G401 (cell line): ENCODE measurements at regions not wholly inside any gene's neighbourhood (a gene's known extent, or its start where the extent isn't known, plus 50 kb on each side); places are given as distances from the start of the nearest gene placed in this dataset.

Experiments
- DNase-seq: peaks from one replicate; pipeline ENCODE4 v3.0.0-alpha.2; 2015; ENCODE audit warnings: low spot score
- in situ Hi-C: cut with HindIII; loops from 2 replicates; pipeline ENCODE4 v1.10.0; 2016; ENCODE audit warnings: low sequenced_read_pairs, mixed read lengths

- no peak for DNase-seq
- in situ Hi-C loops, result no loop called here
Measured at GRCh38 chr14:71712478-71712877, 219.8 kb upstream of the RGS6 start.

GRCh38 chr14:71713016-71713415, 219.2 kb upstream of the RGS6 start:
- DNase-seq, result no peak
- in situ Hi-C loops, result no loop called here

GRCh38 chr14:71713451-71713850, 218.8 kb upstream of the RGS6 start:
- in situ Hi-C loops, result no loop called here
- DNase-seq, result no peak

GRCh38 chr14:71714225-71714624, 218.0 kb upstream of the RGS6 start:
- no peak for DNase-seq
- in situ Hi-C loops, result no loop called here

GRCh38 chr14:71716041-71716772, 216.0 kb upstream of the RGS6 start:
- in situ Hi-C loops, result no loop called here
- no peak for DNase-seq

- in situ Hi-C loops, result no loop called here
Measured at GRCh38 chr14:71720978-71721624, 211.1 kb upstream of the RGS6 start.

GRCh38 chr14:71721791-71722190, 210.4 kb upstream of the RGS6 start:
- in situ Hi-C loops, result no loop called here
- DNase-seq, result no peak

More at GRCh38 chr14:71720978-71721624, 211.1 kb upstream of the RGS6 start:
- DNase-seq, result peak; percentile 48

GRCh38 chr14:71722885-71723284, 209.3 kb upstream of the RGS6 start:
- DNase-seq, result no peak
- in situ Hi-C loops, result no loop called here

GRCh38 chr14:71725922-71726579, 206.2 kb upstream of the RGS6 start:
- DNase-seq, result no peak
- in situ Hi-C loops, result no loop called here

- in situ Hi-C loops, result no loop called here
- DNase-seq, result no peak
Measured at GRCh38 chr14:71726580-71727021, 205.6 kb upstream of the RGS6 start.

GRCh38 chr14:71728386-71728785, 203.8 kb upstream of the RGS6 start:
- in situ Hi-C loops, result no loop called here
- no peak for DNase-seq

GRCh38 chr14:71729596-71729995, 202.6 kb upstream of the RGS6 start:
- DNase-seq, result no peak
- in situ Hi-C loops, result no loop called here

GRCh38 chr14:71730471-71730870, 201.8 kb upstream of the RGS6 start:
- in situ Hi-C loops, result no loop called here
- no peak for DNase-seq

- in situ Hi-C loops, result no loop called here
Measured at GRCh38 chr14:71731096-71731495, 201.1 kb upstream of the RGS6 start.

GRCh38 chr14:71733210-71733883, 198.9 kb upstream of the RGS6 start:
- in situ Hi-C loops, result no loop called here

More at GRCh38 chr14:71731096-71731495, 201.1 kb upstream of the RGS6 start:
- DNase-seq, result no peak

GRCh38 chr14:71734076-71734475, 198.2 kb upstream of the RGS6 start:
- DNase-seq, result peak; percentile 55
- in situ Hi-C loops, result no loop called here

More at GRCh38 chr14:71733210-71733883, 198.9 kb upstream of the RGS6 start:
- DNase-seq, result no peak

GRCh38 chr14:71734885-71735284, 197.3 kb upstream of the RGS6 start:
- DNase-seq, result no peak
- in situ Hi-C loops, result no loop called here

GRCh38 chr14:71737760-71738159, 194.5 kb upstream of the RGS6 start:
- in situ Hi-C loops, result no loop called here
- DNase-seq, result no peak

GRCh38 chr14:71739273-71739990, 192.8 kb upstream of the RGS6 start:
- no peak for DNase-seq
- in situ Hi-C loops, result no loop called here
